ENCODE measurements at regions not wholly inside any gene's neighbourhood (a gene's known extent, or its start where the extent isn't known, plus 50 kb on each side); places are given as distances from the start of the nearest gene placed in this dataset.

- H2AFZ ChIP-seq (ENCODE audit: low read depth): no peak overlapping the region
- H4K20me1 ChIP-seq (ENCODE audit: insufficient read depth): no peaks in the 10 kb centered on the region
- H3K9ac ChIP-seq: no peak overlapping the region
- no peaks in the 10 kb centered on the region for H3K4me1 ChIP-seq (ENCODE audit: low read depth, poor library complexity, severe bottlenecking)
- H3K27me3 ChIP-seq (ENCODE audit: insufficient read depth, low read depth): no peaks in the 10 kb centered on the region
- no peaks in the 10 kb centered on the region for H3K79me2 ChIP-seq (ENCODE audit: insufficient read depth, low read depth)
- H3K4me3 ChIP-seq (IDR thresholded peaks at IDR 0.05; ENCODE audit: insufficient read depth, low read depth, low read length): no peak overlapping the region
- no peaks in the 10 kb centered on the region for H3K36me3 ChIP-seq (ENCODE audit: insufficient read depth)
- TF ChIP-seq CTCF (conservative IDR thresholded peaks at IDR 0.05; ENCODE audit: low read depth, low read length): no peak
- H3K27ac ChIP-seq: no peak overlapping the region
- H3K4me2 ChIP-seq: no peak overlapping the region
Measured at GRCh38 chr4:12884846-12885796, 599.0 kb downstream of the RAB28 start.

GRCh38 chr4:12881945-12882584 lies 602.1 kb downstream of the RAB28 start:
- H3K79me2 ChIP-seq (ENCODE audit: insufficient read depth, low read depth): no peaks in the 10 kb centered on the region
- no peak for TF ChIP-seq CTCF (conservative IDR thresholded peaks at IDR 0.05; ENCODE audit: low read depth, low read length)
- no peak overlapping the region for H3K4me3 ChIP-seq (IDR thresholded peaks at IDR 0.05; ENCODE audit: insufficient read depth, low read depth, low read length)
- no peaks in the 10 kb centered on the region for H3K27me3 ChIP-seq (ENCODE audit: insufficient read depth, low read depth)
- no peak overlapping the region for H3K9ac ChIP-seq
- no peaks in the 10 kb centered on the region for H4K20me1 ChIP-seq (ENCODE audit: insufficient read depth)
- no peak overlapping the region for H3K4me2 ChIP-seq
- no peak overlapping the region for H3K27ac ChIP-seq
- H2AFZ ChIP-seq (ENCODE audit: low read depth): no peak overlapping the region
- H3K36me3 ChIP-seq (ENCODE audit: insufficient read depth): no peaks in the 10 kb centered on the region
- H3K4me1 ChIP-seq (ENCODE audit: low read depth, poor library complexity, severe bottlenecking): no peaks in the 10 kb centered on the region

DNA sequence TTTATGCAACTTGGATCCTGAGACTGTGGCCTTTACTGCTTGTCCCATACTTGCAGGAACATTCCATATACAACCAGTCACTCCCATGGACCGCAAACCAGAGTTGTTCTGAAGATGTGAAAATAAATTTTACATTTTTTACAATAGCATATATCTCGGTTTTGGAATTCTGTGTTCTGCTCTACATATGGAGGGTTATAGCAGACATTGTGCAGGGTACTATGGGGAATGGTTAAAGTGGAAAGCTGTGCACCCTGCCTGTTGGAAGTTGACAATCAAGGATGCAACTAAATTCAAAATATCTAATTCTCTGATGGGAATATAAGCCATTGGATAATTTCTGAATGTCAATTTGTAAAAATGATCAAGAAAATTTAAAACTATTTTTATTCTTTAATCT lies 603.3 kb downstream of the RAB28 start:
- Histone ChIP-seq H3K27me3 (ENCODE audit: insufficient read depth, low read depth) (no peaks in the 10 kb centered on the region), H3K4me1 (ENCODE audit: low read depth, poor library complexity, severe bottlenecking) (no peaks in the 10 kb centered on the region), H2AFZ (ENCODE audit: low read depth) (no peak overlapping the region), H3K79me2 (ENCODE audit: insufficient read depth, low read depth) (no peaks in the 10 kb centered on the region), H3K4me3 (IDR thresholded peaks at IDR 0.05; ENCODE audit: insufficient read depth, low read depth, low read length) (no peak overlapping the region), H3K27ac (no peak overlapping the region), H3K4me2 (no peak overlapping the region), H4K20me1 (ENCODE audit: insufficient read depth) (no peaks in the 10 kb centered on the region), H3K9ac (no peak overlapping the region), H3K36me3 (ENCODE audit: insufficient read depth) (no peaks in the 10 kb centered on the region)
- no peak for TF ChIP-seq CTCF (conservative IDR thresholded peaks at IDR 0.05; ENCODE audit: low read depth, low read length)

DNA sequence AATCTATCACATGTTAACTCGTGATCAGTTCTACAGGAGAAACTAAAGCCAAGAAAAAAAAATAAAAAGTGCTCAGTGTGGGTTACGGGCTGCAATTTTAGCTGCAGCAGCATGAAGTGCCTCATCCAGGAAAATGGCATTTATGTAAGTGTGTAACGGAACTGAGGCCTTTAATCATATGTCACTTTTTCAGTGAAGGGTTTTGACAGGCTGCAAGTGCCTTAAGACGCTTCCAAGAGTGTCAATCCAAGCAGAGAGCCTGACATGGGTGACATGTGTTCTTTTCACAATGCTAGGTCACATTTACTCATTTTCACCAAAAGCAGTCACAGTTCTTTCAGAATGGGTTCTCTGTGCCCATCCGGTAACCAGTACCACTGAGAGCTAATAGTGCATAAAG lies 604.6 kb downstream of the RAB28 start:
- no peak overlapping the region for H3K4me2 ChIP-seq
- no peak overlapping the region for H3K4me3 ChIP-seq (IDR thresholded peaks at IDR 0.05; ENCODE audit: insufficient read depth, low read depth, low read length)
- H3K27ac ChIP-seq: no peak overlapping the region
- H3K79me2 ChIP-seq (ENCODE audit: insufficient read depth, low read depth): no peaks in the 10 kb centered on the region
- H3K27me3 ChIP-seq (ENCODE audit: insufficient read depth, low read depth): no peaks in the 10 kb centered on the region
- no peaks in the 10 kb centered on the region for H3K4me1 ChIP-seq (ENCODE audit: low read depth, poor library complexity, severe bottlenecking)
- H2AFZ ChIP-seq (ENCODE audit: low read depth): no peak overlapping the region
- H3K36me3 ChIP-seq (ENCODE audit: insufficient read depth): no peaks in the 10 kb centered on the region
- no peak overlapping the region for H3K9ac ChIP-seq
- TF ChIP-seq CTCF (conservative IDR thresholded peaks at IDR 0.05; ENCODE audit: low read depth, low read length): no peak
- no peaks in the 10 kb centered on the region for H4K20me1 ChIP-seq (ENCODE audit: insufficient read depth)

Measured in KMS-11 (cell line).